HG03196 (cell line): ENCODE measurements at regions not wholly inside any gene's neighbourhood (a gene's known extent, or its start where the extent isn't known, plus 50 kb on each side); places are given as distances from the start of the nearest gene placed in this dataset.

Experiments used
- ATAC-seq: cut with Tn5 transposase; IDR thresholded peaks from one replicate; pipeline ENCODE4 v1.9.1; 2021; ENCODE audit not compliant: unreplicated experiment

DNA sequence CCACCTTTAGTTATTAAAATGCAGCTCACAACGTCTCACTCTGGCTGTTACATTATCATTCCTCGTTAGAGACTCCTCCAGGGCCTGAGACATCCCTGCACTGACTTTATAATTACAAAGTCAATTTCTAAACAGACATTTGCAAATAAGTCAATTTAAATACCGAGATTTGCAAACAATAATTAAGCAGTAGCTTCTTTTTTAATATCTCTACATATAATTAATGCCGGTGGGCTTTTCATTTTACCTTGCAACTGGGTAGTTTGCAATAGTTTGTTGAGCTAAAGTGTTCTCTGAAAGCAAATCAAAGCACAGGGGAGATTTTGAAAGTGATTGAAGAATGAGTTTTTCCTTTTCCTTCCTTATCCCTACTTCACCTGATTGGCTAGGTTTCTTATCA is 154.4 kb downstream of the TLR4 start:
- ATAC-seq = no peak

DNA sequence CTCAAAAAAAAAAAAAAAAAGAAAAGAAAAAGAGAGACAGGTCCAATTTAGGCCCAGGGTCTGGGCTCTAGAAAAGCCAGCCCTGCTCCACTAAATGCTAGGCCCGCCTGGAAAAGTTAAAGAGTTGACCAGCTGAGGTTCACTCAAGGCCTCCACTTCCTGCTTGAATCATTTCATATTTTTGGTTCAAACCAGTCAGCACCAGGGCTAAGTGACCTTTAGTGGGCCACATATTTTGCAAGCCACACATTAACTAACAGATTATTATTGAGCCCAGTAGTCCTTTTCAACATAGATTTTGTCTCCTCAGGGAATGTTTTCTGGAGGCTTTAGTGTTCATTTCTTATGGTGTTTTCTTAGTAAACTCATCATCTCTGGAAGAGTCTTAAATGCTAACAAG is 156.6 kb downstream of the TLR4 start:
- ATAC-seq = no peak

DNA sequence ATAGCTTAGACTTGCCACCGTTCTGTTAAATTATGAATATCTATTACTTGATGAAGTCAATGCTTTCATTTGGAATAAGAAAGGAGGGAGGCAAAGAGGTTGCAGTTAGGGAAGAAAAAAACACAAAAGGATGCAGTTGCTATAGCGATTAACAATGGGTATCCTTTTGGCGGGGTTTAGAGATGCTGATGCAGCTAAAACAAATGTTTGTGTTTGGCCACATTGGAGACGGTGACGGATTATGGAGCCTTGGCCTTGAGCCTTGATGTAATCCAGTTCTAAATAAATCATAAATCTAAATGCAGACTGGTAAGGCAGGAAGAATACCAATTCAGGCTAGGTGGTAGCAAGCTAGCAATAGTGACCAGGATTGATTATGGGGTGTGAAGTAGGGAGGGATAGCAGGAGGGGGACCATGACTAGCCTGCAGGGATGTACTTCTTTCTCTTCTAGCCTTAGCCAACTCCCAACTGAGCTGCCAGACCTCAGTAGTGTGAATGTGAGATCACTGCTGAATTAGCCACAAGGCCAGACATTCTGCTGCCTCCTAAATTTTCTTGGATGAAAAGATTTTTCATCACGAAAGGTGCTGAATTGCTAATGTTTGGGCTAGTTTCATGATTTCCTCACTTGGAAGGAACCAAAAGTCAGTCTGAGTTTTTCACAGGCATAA is 160.3 kb downstream of the TLR4 start:
- ATAC-seq = no peak

DNA sequence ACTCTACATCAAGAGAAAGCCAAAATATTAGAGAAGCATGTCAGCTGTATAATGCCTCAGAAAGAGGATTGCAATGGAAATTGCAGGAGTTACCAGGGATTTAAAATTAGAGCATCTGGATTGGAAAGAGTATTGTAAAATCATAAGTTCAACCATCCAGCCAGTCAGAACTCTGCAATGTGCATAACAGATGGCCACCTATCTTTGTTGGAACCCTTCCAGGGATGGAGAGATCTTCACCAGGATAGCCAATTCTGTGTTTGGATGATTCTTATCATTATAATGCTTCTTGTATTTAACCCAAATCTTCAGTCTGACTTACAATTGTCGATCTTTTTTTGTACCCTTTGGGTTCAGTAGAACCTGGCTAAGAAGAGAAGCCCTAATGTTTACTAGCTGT is 164.4 kb downstream of the TLR4 start:
- no peak for ATAC-seq

DNA sequence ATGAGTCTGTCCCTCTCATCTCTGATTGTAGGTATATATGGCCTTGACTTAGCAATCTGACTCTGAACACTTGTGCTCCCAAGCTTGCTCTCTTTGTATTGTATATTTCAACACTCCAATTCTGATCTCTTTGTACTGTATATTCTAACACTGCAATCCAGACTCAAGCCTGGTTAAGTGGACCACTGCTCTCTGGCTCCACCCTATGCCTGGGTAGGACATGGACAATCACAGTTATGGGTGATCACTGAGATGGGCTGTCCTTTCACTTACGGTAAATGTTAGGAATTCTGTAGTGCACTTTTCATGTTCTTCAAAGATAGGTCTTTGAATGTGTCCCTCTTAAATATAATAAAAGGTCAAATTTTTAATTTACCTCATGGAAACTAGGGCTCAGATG is 165.1 kb downstream of the TLR4 start:
- ATAC-seq = no peak

DNA sequence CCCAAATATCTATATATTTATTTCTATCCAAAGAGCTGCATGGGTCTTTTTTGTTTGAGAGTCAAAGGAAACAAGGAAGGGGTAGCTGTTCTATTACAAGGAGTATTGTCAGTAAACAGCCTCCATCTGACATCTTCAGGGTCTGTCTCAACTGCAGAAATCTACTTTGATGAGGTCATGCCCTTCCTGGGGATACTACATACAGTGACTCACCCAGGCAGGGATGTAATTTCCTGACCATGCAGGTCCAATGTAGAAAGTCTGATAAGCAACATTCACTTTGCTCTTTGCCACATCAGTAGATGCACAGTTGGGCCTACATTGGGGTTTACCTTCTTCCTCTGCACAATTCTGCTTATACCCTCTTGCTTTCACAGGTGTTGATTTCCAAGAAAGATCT is 165.5 kb downstream of the TLR4 start:
- ATAC-seq = no peak

DNA sequence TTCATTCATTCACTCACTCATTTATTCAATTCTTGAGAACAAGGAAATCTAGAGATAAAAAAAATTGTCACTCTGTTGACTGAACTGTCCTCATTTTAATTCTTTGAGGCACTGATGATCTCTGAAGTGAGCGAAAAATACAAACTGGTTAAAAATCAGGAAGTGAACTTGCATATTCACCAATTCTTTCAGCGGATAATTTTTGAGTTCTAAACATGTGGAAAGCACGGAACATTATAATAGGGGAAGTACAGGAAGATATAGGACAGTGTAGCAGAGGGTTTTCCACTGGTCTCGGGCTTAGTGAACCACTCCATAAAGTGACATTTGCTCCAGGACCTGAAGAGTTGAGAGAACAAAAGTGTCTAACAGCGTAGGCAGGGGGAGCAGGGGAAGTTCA is 169.5 kb downstream of the TLR4 start:
- ATAC-seq = no peak

DNA sequence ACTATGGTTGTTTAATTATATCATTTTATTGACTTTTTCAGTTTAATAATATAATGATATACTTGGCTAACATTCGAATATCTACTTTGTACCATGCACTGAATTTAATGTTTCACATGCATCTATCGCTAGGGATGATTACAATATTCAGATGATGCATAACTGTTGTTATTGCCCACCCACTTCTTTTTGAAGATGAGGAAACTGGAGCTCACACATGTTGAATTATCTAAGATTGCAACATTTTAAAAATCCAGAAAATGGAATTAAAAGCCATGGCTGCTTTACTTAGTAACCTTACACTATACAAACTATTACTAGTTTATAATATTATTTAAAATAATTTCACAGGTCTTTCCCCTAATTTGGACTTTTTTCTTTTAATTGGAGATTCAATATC is 171.7 kb downstream of the TLR4 start:
- ATAC-seq = no peak

DNA sequence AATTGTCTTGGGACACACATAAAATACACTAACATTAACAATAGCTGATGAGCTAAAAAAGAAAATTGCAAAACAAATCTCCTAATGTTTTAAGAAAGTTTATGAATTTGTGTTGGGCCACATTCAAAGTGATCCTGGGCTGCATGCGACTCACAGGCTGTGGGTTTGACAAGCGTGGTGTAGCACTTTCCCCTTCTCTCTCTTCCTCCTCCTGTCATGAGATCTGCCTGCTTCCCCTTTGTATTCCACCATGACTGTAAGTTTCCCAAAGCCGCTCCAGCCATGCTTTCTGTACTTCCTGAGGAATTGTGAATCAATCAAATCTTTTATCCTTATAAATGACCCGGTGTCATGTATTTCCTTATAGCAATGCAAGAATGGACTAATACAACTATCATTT is 178.0 kb downstream of the TLR4 start:
- ATAC-seq = no peak

DNA sequence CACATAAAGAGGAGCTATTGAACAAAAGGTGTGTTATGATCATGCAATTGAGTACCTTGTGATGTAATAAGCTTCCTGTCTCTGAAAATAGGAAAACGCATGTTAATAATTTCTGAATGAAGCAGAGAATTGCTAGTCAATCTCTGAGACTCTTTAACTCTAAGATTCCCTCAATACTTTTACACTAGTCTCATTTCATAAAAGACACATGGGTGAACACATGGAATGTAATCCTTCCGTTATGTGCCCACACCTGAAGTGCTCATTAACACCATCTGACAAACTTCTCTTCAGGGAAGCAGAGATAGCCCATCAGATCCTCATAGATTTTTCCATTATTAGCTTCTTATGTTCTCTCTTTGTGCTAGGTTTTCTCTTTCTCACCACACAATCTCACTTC is 182.4 kb downstream of the TLR4 start:
- no peak for ATAC-seq

DNA sequence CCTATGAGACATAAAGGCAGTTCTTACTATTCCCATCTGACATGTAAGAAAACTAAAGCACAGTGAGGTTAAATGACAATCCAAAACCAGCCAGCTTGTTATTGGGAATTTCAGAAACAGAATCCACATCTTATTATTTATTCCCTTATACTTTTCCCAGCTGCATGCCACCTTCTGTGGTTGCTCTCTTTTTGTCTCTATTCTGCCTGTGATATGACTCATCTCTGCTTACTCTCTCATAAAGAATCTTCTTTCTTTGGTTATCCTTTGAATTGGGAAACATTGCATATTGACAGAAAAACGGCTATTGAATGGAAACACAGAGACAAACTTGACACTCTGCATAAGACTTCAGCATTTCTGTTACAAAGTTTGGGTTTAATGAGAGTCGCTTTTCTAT is 183.2 kb downstream of the TLR4 start:
- no peak for ATAC-seq

DNA sequence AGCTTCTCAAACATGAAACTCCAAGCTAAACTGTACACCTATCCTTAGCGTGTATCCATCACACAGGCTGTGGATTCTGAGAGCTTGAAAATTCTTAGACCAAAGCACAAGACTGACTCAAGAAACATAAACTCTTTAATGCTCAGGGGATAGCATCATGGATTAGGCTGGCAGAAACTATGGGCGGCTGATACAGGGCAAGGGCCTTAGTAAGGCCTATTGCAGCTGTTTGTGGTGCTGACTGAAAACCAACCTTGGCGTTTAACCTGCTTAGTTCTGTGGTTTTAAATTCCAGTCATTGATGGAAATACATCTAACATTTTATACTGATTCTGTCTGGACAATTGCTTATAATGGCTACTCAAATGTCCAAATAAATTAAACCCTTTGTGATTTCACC is 183.7 kb downstream of the TLR4 start:
- ATAC-seq = no peak

DNA sequence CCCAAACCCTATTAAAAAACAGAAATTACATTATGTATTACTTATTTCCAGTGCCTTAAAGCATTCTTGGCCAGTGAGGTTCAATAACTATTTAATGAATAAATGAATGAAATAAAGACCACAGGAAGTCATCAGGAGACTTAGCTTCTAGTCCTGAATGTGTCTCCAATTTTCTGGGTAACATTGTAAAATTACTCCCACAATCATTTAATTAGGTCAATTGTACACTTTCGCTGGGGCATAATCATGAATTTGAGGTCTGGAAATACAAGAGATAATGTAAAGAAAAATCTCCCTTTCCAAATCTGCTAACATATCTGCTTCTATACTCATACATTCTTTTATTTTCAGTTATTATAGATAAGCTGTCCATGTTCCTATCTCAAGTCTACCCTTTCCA is 199.2 kb downstream of the TLR4 start:
- no peak for ATAC-seq

DNA sequence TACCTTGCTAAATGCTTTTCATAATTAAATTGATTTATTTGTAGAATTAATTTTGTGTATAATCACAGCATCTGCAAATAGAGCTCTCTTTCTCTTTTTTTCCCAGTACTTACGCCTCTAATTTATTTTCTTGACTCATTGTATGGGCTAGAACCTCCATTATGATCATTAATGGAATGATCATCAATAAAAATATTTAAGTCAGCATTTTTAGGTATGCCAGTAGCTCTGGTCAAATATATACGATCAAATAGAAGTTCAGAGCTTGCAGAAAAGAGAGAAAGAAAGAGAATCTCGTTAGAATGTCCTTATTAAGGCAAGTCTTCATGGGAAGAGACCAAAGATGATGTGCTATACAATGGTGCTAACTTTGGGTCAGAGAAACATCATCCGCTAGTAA is 202.6 kb downstream of the TLR4 start:
- no peak for ATAC-seq

DNA sequence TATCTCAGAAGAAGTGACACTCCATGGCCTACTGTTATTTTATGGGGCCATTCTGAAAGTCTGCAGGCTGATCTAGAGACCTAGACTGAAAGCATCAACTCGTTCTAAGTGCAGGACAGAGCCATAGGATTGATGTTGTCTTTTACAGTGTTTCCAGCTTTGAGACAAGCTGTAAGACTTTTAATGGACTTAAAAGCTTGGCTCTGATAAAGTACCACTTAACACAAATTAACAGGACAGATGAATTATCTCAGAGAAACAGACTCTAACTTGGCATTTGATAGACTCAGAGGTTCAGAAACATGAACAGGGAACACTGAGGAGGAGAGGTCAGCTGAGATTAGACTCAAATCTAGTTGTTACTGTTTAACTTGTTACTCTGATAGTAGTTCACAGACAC is 203.2 kb downstream of the TLR4 start:
- ATAC-seq = no peak

DNA sequence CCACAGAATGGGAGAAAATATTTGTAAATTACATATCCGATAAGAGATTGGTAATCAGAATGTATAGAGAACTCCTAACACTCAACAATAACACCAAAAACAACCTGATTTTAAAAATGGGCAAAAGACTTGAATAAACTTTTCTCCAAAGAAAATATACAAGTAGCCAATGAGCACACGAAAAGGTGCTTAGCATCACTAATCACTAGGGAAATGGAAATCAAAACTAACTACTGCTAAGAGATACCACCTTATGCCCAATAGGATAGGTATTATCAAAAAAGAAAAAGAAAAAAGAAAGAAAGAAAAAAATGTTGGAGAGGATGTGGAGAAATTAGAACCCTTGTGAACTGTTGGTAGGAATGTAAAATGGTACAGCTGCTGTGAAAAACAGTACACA is 212.1 kb downstream of the TLR4 start:
- no peak for ATAC-seq

DNA sequence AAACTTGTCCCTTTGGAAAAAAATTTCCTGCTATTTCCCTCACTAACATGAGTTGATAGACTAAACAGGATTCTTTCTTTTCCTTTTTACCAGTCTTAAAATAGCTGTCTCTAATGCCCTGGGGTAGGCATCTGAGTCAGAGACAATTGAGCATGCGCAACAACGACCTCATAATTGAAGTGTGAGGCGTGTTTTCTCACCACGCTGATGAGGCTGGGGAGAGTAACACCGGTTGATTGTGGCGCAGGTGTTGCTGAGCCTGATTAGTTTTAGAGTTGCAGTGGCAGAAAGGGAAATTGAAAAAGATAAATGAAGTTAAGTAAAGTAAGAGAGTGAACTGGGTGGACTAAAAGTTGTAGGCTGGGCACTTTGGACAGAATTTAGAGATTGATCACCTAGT is 213.7 kb downstream of the TLR4 start:
- no peak for ATAC-seq

DNA sequence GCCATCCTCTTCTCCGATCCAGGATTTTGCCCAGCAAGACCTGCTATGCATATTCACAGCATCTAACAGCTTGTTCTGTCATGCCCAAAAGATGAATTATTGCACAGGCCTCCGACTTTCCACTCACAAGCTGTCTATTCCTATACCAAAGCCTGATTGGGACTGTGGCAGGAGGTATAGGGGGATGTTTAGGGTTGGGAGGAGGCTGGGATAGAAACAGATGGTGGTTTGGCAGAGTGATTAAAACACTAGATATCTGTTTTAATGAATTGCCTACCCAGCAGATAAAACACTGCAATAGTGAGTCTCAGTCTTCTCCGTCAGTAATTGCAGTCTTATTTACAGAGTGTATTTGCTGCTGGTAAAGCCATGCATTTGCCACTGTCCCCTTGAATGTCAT is 215.3 kb downstream of the TLR4 start:
- ATAC-seq = no peak

DNA sequence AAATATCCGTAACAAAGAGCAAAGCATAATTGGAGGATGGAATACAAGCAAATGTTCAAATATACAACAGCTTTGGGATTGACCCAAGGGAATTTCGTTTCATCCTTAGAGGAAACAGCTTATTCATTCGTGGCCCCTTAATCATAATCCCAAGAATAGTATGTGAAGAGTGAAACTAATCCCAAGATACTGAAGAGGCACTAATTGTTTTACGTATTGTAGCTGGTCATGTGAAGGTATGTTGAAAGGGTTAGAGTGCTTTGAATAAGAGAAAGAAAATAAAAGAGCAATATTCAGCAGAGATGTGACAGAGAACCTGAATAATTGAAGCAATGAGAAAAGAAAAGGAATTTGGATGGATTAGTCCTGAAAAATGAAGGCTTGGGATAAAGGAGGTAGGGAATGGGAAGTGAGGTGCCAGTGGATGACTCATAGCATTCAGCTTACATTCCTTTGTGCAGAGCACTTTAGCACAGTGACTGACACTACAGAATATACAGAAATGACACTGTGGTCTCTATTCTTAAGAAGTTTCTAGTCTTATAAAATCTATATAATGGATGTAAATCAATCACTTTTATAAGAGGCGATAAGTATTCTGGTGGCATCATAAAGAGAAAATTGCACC is 221.9 kb downstream of the TLR4 start:
- no peak for ATAC-seq

DNA sequence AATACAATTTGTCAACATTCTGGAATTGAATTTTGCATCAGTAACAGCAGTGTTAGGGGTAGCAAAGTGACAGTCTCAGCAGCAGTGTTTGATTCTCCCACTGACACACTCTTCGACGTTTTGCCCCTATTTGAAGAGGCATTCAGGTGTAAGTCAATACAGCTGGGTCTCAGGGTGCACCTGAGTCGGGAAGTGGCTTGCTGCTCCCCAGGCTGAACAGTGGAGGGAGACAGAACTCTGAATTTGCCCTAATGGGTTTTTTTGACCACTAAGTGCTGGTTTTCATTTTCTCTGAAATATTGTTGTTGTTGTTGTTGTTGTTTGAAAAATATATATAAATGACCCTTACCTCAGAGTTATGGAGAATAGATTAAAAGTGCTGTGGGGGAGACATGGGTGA is 223.2 kb downstream of the TLR4 start:
- no peak for ATAC-seq

DNA sequence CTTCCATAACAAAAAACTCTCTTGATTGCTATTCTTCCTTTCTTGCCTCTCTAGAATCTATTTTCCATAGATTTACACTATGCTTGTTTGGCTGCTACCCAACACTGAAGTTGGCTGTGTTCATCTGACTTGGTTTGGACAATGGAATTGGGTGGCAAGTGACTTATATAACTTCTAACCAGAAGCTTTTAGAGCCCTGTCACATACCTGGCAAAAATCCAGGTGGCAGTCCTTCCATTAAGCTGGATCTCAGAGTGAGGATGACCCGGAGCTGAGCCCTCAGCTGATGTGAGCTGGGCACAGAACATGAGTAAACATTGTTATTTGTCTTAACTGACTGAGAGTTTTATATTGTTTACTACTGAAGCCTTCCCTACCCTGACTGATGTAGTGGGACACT is 225.7 kb downstream of the TLR4 start:
- ATAC-seq = no peak

DNA sequence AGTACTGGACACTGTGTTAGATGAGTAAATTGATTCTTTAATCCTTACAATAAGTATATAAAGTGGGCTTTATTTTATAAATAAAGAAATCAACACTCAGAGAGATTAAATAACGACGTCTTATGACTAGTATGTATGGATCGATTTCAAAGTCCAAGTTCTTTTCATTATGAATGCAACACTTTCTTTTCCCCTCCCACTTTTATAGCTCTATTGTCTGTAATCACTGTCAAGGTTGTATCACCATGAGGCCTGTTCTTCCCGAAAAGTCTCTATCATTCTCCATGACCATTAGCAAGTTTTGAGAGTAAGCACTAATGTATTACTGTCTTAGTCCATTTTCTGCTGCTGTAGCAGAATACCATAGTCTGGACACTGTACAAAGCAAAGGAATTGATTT is 228.4 kb downstream of the TLR4 start:
- no peak for ATAC-seq
